IMR-90 (cell line): ENCODE measurements at regions not wholly inside any gene's neighbourhood (a gene's known extent, or its start where the extent isn't known, plus 50 kb on each side); places are given as distances from the start of the nearest gene placed in this dataset.

Experiments
- ATAC-seq: fragments of 200-7000 bp; cut with Tn5 transposase; 2 replicates; pipeline ENCODE4 v1.9.1; 2020; ENCODE audit warnings: low read depth, mild to moderate bottlenecking, moderate library complexity
- BruUV-seq: library from RNA; stranded (reverse); fragments of 400-500 nt; replicated peaks from 2 replicates; lab custom pipeline; 2021; lab: Mats Ljungman, UMichigan
- CTCF ChIA-PET: fragments of 300-600 bp; formaldehyde crosslinking; extraction: SDS; loops from one replicate; lab custom pipeline; 2021; ENCODE audit warnings: antibody characterized with exemption; lab: Yijun Ruan, JAX
- POLR2A ChIA-PET: fragments of 300-600 bp; sonication (Branson Sonifier 250); formaldehyde crosslinking; loops from one replicate; lab custom pipeline; 2022; ENCODE audit warnings: antibody characterized with exemption; ENCODE audit not compliant: unreplicated experiment; lab: Charles Lee
- DNase-seq: peaks from one replicate; pipeline ENCODE4 v3.0.0; 2013
- H2AFZ ChIP-seq: replicated peaks from 2 replicates; pipeline ENCODE3; 2013; ENCODE audit warnings: low read length, mild to moderate bottlenecking; ENCODE audit not compliant: poor library complexity
- H2AK5ac ChIP-seq: 2 replicates; pipeline ENCODE4 v1.6.1; 2013; ENCODE audit warnings: low read depth, low read length, inconsistent platforms
- H2AK9ac ChIP-seq: replicated peaks from 2 replicates; pipeline ENCODE3; 2013; ENCODE audit warnings: mild to moderate bottlenecking, low read depth, low read length, moderate library complexity; ENCODE audit not compliant: poor library complexity
- H2BK120ac ChIP-seq: 2 replicates; pipeline ENCODE4 v1.6.1; 2013; ENCODE audit warnings: low read depth, low read length, inconsistent platforms
- H2BK15ac ChIP-seq: 3 replicates; pipeline ENCODE4 v1.6.1; 2013; ENCODE audit warnings: low read depth, low read length, inconsistent platforms
- H2BK20ac ChIP-seq: 2 replicates; pipeline ENCODE4 v1.6.1; 2013; ENCODE audit warnings: low read depth, mild to moderate bottlenecking, inconsistent platforms, low read length, moderate library complexity
- H2BK5ac ChIP-seq: 2 replicates; pipeline ENCODE4 v1.6.1; 2013; ENCODE audit warnings: mild to moderate bottlenecking, low read depth, low read length, inconsistent platforms; ENCODE audit not compliant: poor library complexity, severe bottlenecking
- H3K14ac ChIP-seq: replicated peaks from 2 replicates; pipeline ENCODE4 v1.6.1; 2013; ENCODE audit warnings: low read depth, low read length, inconsistent platforms
- H3K18ac ChIP-seq: 2 replicates; pipeline ENCODE4 v1.6.1; 2013; ENCODE audit warnings: low read depth, low read length, control low read depth
- H3K23ac ChIP-seq: 2 replicates; pipeline ENCODE4 v1.6.1; 2013; ENCODE audit warnings: low read depth, low read length, inconsistent platforms
- H3K27ac ChIP-seq: 2 replicates; pipeline ENCODE4 v1.5.1; 2013; ENCODE audit warnings: mild to moderate bottlenecking, control low read depth, low read length; ENCODE audit not compliant: insufficient read depth
- H3K27me3 ChIP-seq: 2 replicates; pipeline ENCODE4 v1.6.1; 2013; ENCODE audit warnings: low read length; ENCODE audit not compliant: control insufficient read depth, insufficient read depth
- H3K36me3 ChIP-seq: 2 replicates; pipeline ENCODE4 v1.6.1; 2013; ENCODE audit warnings: low read length, mixed read lengths; ENCODE audit not compliant: control insufficient read depth, insufficient read depth
- H3K4ac ChIP-seq: 2 replicates; pipeline ENCODE4 v1.6.1; 2013; ENCODE audit warnings: low read depth, low read length, inconsistent platforms
- H3K4me1 ChIP-seq: 2 replicates; pipeline ENCODE4 v1.6.1; 2013; ENCODE audit warnings: low read length, mixed read lengths; ENCODE audit not compliant: control insufficient read depth, insufficient read depth
- H3K4me2 ChIP-seq: 2 replicates; pipeline ENCODE4 v1.6.1; 2013; ENCODE audit warnings: low read depth, mild to moderate bottlenecking, control low read depth, low read length, moderate library complexity
- H3K4me3 ChIP-seq: 2 replicates; pipeline ENCODE4 v1.5.1; 2013; ENCODE audit warnings: low read depth, mild to moderate bottlenecking, control low read depth, low read length, moderate library complexity; ENCODE audit not compliant: insufficient read depth
- H3K56ac ChIP-seq: 2 replicates; pipeline ENCODE4 v1.6.1; 2013; ENCODE audit warnings: low read length, inconsistent platforms; ENCODE audit not compliant: insufficient read depth; ENCODE audit errors: extremely low read depth
- H3K79me1 ChIP-seq, 2 experiments: 2 replicates each; pipeline ENCODE4 v1.6.1; 2013; ENCODE audit warnings: low read length in 2 of 2, inconsistent platforms in 1 of 2, low read depth in 1 of 2
- H3K9ac ChIP-seq: 2 replicates; pipeline ENCODE4 v1.6.1; 2013; ENCODE audit warnings: low read depth, low read length, control low read depth
- H3K9me1 ChIP-seq: 2 replicates; pipeline ENCODE4 v1.6.1; 2013; ENCODE audit warnings: low read length, inconsistent platforms; ENCODE audit not compliant: insufficient read depth
- H3K9me3 ChIP-seq: 2 replicates; pipeline ENCODE4 v1.6.1; 2013; ENCODE audit warnings: low read length; ENCODE audit not compliant: control insufficient read depth, insufficient read depth
- H4K20me1 ChIP-seq: 2 replicates; pipeline ENCODE4 v1.6.1; 2013; ENCODE audit warnings: low read length, inconsistent platforms; ENCODE audit not compliant: insufficient read depth
- H4K5ac ChIP-seq: 2 replicates; pipeline ENCODE4 v1.6.1; 2013; ENCODE audit warnings: mild to moderate bottlenecking, low read depth, low read length, control low read depth
- H4K8ac ChIP-seq, 2 experiments: 2 replicates each; pipeline ENCODE4 v1.6.1; 2013; ENCODE audit warnings: low read depth in 2 of 2, low read length in 2 of 2, control low read depth in 1 of 2, inconsistent platforms in 1 of 2
- H4K91ac ChIP-seq: 2 replicates; pipeline ENCODE4 v1.6.1; 2013; ENCODE audit warnings: low read depth, low read length, inconsistent platforms; ENCODE audit not compliant: insufficient read depth
- CTCF ChIP-seq: conservative IDR thresholded peaks from 2 replicates; pipeline ENCODE4 v1.5.1; 2012; ENCODE audit warnings: mild to moderate bottlenecking, low read depth, low read length, improper control_type of control experiment
- RFX5 ChIP-seq: IDR thresholded peaks from 2 replicates; pipeline ENCODE4 v1.8.0; 2012; ENCODE audit warnings: low read depth, mild to moderate bottlenecking, low read length, moderate library complexity
- WGBS, 2 experiments: methylation state at CpG; one replicate each; pipeline versions ENCODE4 v1.1.5 to v1.1.7; 2013; ENCODE audit warnings: missing lambda C conversion rate in 2 of 2; ENCODE audit not compliant: insufficient read length in 1 of 2; ENCODE audit errors: extremely low coverage in 2 of 2; 5-methylcytosine and 5-hydroxymethylcytosine counted together
- dilution Hi-C: fragments of 300-500 bp; cut with HindIII; formaldehyde crosslinking; loops from one replicate; pipeline ENCODE4 v1.14.3; 2018; ENCODE audit warnings: low sequenced_read_pairs; ENCODE audit not compliant: unreplicated experiment
- in situ Hi-C: fragments of 300-500 bp; cut with MboI; formaldehyde crosslinking; loops from 3 replicates; pipeline ENCODE4 v1.14.3; 2019; ENCODE audit warnings: low sequenced_read_pairs, inconsistent platforms, mixed read lengths
- intact Hi-C: fragments of 100-400 bp; cut with micrococcal nuclease; formaldehyde crosslinking; loops from 2 replicates; pipeline ENCODE4 v1.10.0; 2022

- Histone ChIP-seq H3K4ac (no peak overlapping the region), H3K23ac (no peak overlapping the region), H3K14ac (no peak overlapping the region), H3K4me1 (no peaks in the 10 kb centered on the region), H3K56ac (no peak overlapping the region), H2BK5ac (no peak overlapping the region), H4K8ac (no peak overlapping the region), H3K4me2 (no peak overlapping the region), H3K27ac (no peak overlapping the region), H2AK9ac (no peak overlapping the region), H3K9me3 (no peaks in the 10 kb centered on the region), H2AK5ac (no peak overlapping the region), H2BK15ac (no peak overlapping the region), H2AFZ (no peak overlapping the region), H4K20me1 (no peaks in the 10 kb centered on the region), H4K5ac (no peak overlapping the region), H3K36me3 (no peaks in the 10 kb centered on the region), H3K4me3 (no peak overlapping the region), H3K79me1 (no peaks in the 10 kb centered on the region), H3K27me3 (no peaks in the 10 kb centered on the region), H2BK120ac (no peak overlapping the region), H3K18ac (no peak overlapping the region), H3K9ac (no peak overlapping the region), H4K91ac (no peak overlapping the region), H2BK20ac (no peak overlapping the region), H3K9me1 (no peaks in the 10 kb centered on the region)
- DNase-seq (no peak), ATAC-seq (no peak)
- WGBS, 2 experiments = 93% methylated on average over 19 of the region's 47 CpGs; no CpG with 5 or more reads in 1 of the 2 experiments
- ChIA-PET POLR2A (no interaction called here), CTCF (no interaction called here)
- TF ChIP-seq CTCF (no peak), RFX5 (no peak)
- BruUV-seq = no TSS peak
- intact Hi-C loops (no loop called here), dilution Hi-C loops (no loop called here), in situ Hi-C loops (no loop called here)
Measured at GRCh38 chr12:91633734-91634357, 451.2 kb upstream of the DCN start.
